H9 (cell line): ENCODE measurements at regions not wholly inside any gene's neighbourhood (a gene's known extent, or its start where the extent isn't known, plus 50 kb on each side); places are given as distances from the start of the nearest gene placed in this dataset.

Experiments used
- DNase-seq: peaks from one replicate; pipeline ENCODE4 v3.0.0-alpha.2; 2017
- H2AFZ ChIP-seq: one replicate; pipeline ENCODE4 v1.6.1; 2013; ENCODE audit warnings: mild to moderate bottlenecking, low read length, control low read depth, moderate library complexity
- H2AK5ac ChIP-seq: 2 replicates; pipeline ENCODE4 v1.6.1; 2013; ENCODE audit warnings: low read length, control low read depth, mixed read lengths; ENCODE audit not compliant: insufficient read length
- H2BK120ac ChIP-seq: one replicate; pipeline ENCODE4 v1.6.1; 2013; ENCODE audit warnings: low read depth, mild to moderate bottlenecking, low read length, control low read depth, inconsistent platforms; ENCODE audit not compliant: poor library complexity, severe bottlenecking
- H2BK12ac ChIP-seq: 2 replicates; pipeline ENCODE4 v1.6.1; 2013; ENCODE audit warnings: low read length, control low read depth, mixed read lengths, low read depth; ENCODE audit not compliant: insufficient read length
- H2BK15ac ChIP-seq: 2 replicates; pipeline ENCODE4 v1.6.1; 2013; ENCODE audit warnings: low read depth, low read length, control low read depth
- H2BK20ac ChIP-seq: one replicate; pipeline ENCODE4 v1.6.1; 2013; ENCODE audit warnings: low read depth, mild to moderate bottlenecking, low read length, control low read depth, inconsistent platforms; ENCODE audit not compliant: poor library complexity, severe bottlenecking
- H2BK5ac ChIP-seq: 2 replicates; pipeline ENCODE4 v1.6.1; 2013; ENCODE audit warnings: low read length, control low read depth, mixed read lengths; ENCODE audit not compliant: insufficient read length
- H3K14ac ChIP-seq: 2 replicates; pipeline ENCODE4 v1.6.1; 2013; ENCODE audit warnings: low read length, control low read depth; ENCODE audit not compliant: insufficient read depth
- H3K18ac ChIP-seq: 2 replicates; pipeline ENCODE4 v1.6.1; 2013; ENCODE audit warnings: low read depth, mild to moderate bottlenecking, mixed read lengths, low read length, control low read depth; ENCODE audit not compliant: insufficient read length
- H3K23ac ChIP-seq: 2 replicates; pipeline ENCODE4 v1.6.1; 2013; ENCODE audit warnings: low read length, control low read depth, mixed read lengths, low read depth; ENCODE audit not compliant: insufficient read length
- H3K23me2 ChIP-seq: 2 replicates; pipeline ENCODE4 v1.6.1; 2013; ENCODE audit warnings: low read depth, mild to moderate bottlenecking, mixed read lengths, low read length, control low read depth; ENCODE audit not compliant: insufficient read length, poor library complexity, severe bottlenecking
- H3K27ac ChIP-seq: 2 replicates; pipeline ENCODE4 v1.5.1; 2013; ENCODE audit warnings: low read length, control low read depth, mixed read lengths, low read depth; ENCODE audit not compliant: insufficient read length
- H3K27me3 ChIP-seq: 2 replicates; pipeline ENCODE4 v1.6.1; 2013; ENCODE audit warnings: low read length, control low read depth, inconsistent platforms; ENCODE audit not compliant: insufficient read depth
- H3K4ac ChIP-seq: 2 replicates; pipeline ENCODE4 v1.6.1; 2013; ENCODE audit warnings: low read depth, mild to moderate bottlenecking, control low read depth, inconsistent platforms, low read length, moderate library complexity
- H3K4me1 ChIP-seq: 2 replicates; pipeline ENCODE4 v1.6.1; 2013; ENCODE audit warnings: low read length, control low read depth, inconsistent platforms; ENCODE audit not compliant: insufficient read depth
- H3K4me2 ChIP-seq: 2 replicates; pipeline ENCODE4 v1.6.1; 2013; ENCODE audit warnings: low read length, control low read depth, mixed read lengths; ENCODE audit not compliant: insufficient read length, insufficient read depth
- H3K56ac ChIP-seq: 2 replicates; pipeline ENCODE4 v1.6.1; 2013; ENCODE audit warnings: low read depth, mild to moderate bottlenecking, mixed read lengths, low read length, control low read depth; ENCODE audit not compliant: insufficient read length
- H3K79me1 ChIP-seq: 2 replicates; pipeline ENCODE4 v1.6.1; 2013; ENCODE audit warnings: low read depth, mild to moderate bottlenecking, moderate library complexity, low read length, control low read depth, inconsistent platforms; ENCODE audit not compliant: insufficient read depth, poor library complexity, severe bottlenecking
- H3K79me2 ChIP-seq: 2 replicates; pipeline ENCODE4 v1.6.1; 2013; ENCODE audit warnings: low read length, control low read depth, inconsistent platforms; ENCODE audit not compliant: insufficient read depth
- H3K9ac ChIP-seq: 2 replicates; pipeline ENCODE4 v1.6.1; 2013; ENCODE audit warnings: low read length, control low read depth, mixed read lengths; ENCODE audit not compliant: insufficient read length; ENCODE audit errors: extremely low read depth
- H3K9me3 ChIP-seq: one replicate; pipeline ENCODE4 v1.6.1; 2013; ENCODE audit warnings: low read depth, low read length, inconsistent platforms; ENCODE audit not compliant: control insufficient read depth
- H3T11ph ChIP-seq: one replicate; pipeline ENCODE4 v1.6.1; 2013; ENCODE audit warnings: mild to moderate bottlenecking, low read length, control low read depth, inconsistent platforms
- H4K20me1 ChIP-seq: one replicate; pipeline ENCODE4 v1.6.1; 2013; ENCODE audit not compliant: control insufficient read depth, insufficient read length, insufficient read depth
- H4K5ac ChIP-seq: 2 replicates; pipeline ENCODE4 v1.6.1; 2013; ENCODE audit warnings: low read depth, mild to moderate bottlenecking, mixed read lengths, low read length, control low read depth; ENCODE audit not compliant: insufficient read length
- H4K8ac ChIP-seq: replicated peaks from 2 replicates; pipeline ENCODE4 v1.6.1; 2013; ENCODE audit warnings: low read length, control low read depth, mixed read lengths, low read depth; ENCODE audit not compliant: insufficient read length
- H4K91ac ChIP-seq: 2 replicates; pipeline ENCODE4 v1.6.1; 2013; ENCODE audit warnings: low read depth, mild to moderate bottlenecking, moderate library complexity, mixed read lengths, low read length, control low read depth; ENCODE audit not compliant: insufficient read length
- H3K27ac Mint-ChIP-seq, 3 experiments: 2 replicates in 2 of 3; 3 replicates in 1 of 3; pipeline ENCODE4 v1.8.0; 2020 to 2021; ENCODE audit warnings: mixed read lengths in 3 of 3, mild to moderate bottlenecking in 1 of 3, moderate library complexity in 1 of 3
- H3K27me3 Mint-ChIP-seq: 2 replicates; pipeline ENCODE4 v1.8.0; 2021; ENCODE audit warnings: low read depth, mild to moderate bottlenecking, moderate library complexity, mixed read lengths
- H3K36me3 Mint-ChIP-seq, 3 experiments: 2 replicates in 2 of 3; 3 replicates in 1 of 3; pipeline ENCODE4 v1.8.0; 2020 to 2021; ENCODE audit warnings: low read depth in 3 of 3, mixed read lengths in 3 of 3; ENCODE audit not compliant: insufficient read depth in 1 of 3
- H3K4me1 Mint-ChIP-seq, 2 experiments: 2 replicates each; pipeline ENCODE4 v1.8.0; 2020; ENCODE audit warnings: mixed read lengths in 2 of 2
- H3K4me3 Mint-ChIP-seq, 2 experiments: 2 replicates in 1 of 2; 3 replicates in 1 of 2; pipeline ENCODE4 v1.8.0; 2020 to 2021; ENCODE audit warnings: mild to moderate bottlenecking in 2 of 2, mixed read lengths in 2 of 2, moderate library complexity in 1 of 2
- H3K9me3 Mint-ChIP-seq, 2 experiments: 2 replicates in 1 of 2; 3 replicates in 1 of 2; pipeline ENCODE4 v1.8.0; 2020; ENCODE audit warnings: mild to moderate bottlenecking in 2 of 2, mixed read lengths in 2 of 2, moderate library complexity in 1 of 2
- TF ChIP-seq, protein P1 (sequence below): fragments of 200-600 bp; sonication (generic); conservative IDR thresholded peaks from 3 replicates; pipeline ENCODE4 v1.8.0; 2021; ENCODE audit warnings: antibody characterized with exemption, mild to moderate bottlenecking

- Histone ChIP-seq H3K23ac (no peak overlapping the region), H3K4me1 (no peaks in the 10 kb centered on the region), H3K27ac (no peak overlapping the region), H2BK5ac (no peak overlapping the region), H3K79me1 (no peaks in the 10 kb centered on the region), H3K56ac (no peak overlapping the region), H4K5ac (no peak overlapping the region), H2BK15ac (no peak overlapping the region), H4K20me1 (no peaks in the 10 kb centered on the region), H3K14ac (no peak overlapping the region), H2BK12ac (no peak overlapping the region), H3K9me3 (no peaks in the 10 kb centered on the region), H2BK20ac (no peak overlapping the region), H4K91ac (no peak overlapping the region), H4K8ac (no peak overlapping the region), H3K79me2 (no peaks in the 10 kb centered on the region), H3K23me2 (no peaks in the 10 kb centered on the region), H2BK120ac (no peak overlapping the region), H3K4ac (no peak overlapping the region), H3K9ac (no peak overlapping the region), H2AK5ac (no peak overlapping the region), H3K4me2 (no peak overlapping the region), H3K27me3 (no peaks in the 10 kb centered on the region), H3K18ac (no peak overlapping the region), H3T11ph (no peak overlapping the region), H2AFZ (no peak overlapping the region)
- Mint-ChIP-seq H3K27me3 (no peaks in the 10 kb centered on the region), H3K27ac (no peak overlapping the region), H3K9me3 (no peaks in the 10 kb centered on the region), H3K4me3 (no peak overlapping the region), H3K36me3 (no peaks in the 10 kb centered on the region), H3K4me1 (peaks cover 0 to 2% of the 10 kb centered on the region in 2 experiments; a peak in 1 of 4 replicates)
- DNase-seq, result no peak
- TF ChIP-seq, protein P1, sequence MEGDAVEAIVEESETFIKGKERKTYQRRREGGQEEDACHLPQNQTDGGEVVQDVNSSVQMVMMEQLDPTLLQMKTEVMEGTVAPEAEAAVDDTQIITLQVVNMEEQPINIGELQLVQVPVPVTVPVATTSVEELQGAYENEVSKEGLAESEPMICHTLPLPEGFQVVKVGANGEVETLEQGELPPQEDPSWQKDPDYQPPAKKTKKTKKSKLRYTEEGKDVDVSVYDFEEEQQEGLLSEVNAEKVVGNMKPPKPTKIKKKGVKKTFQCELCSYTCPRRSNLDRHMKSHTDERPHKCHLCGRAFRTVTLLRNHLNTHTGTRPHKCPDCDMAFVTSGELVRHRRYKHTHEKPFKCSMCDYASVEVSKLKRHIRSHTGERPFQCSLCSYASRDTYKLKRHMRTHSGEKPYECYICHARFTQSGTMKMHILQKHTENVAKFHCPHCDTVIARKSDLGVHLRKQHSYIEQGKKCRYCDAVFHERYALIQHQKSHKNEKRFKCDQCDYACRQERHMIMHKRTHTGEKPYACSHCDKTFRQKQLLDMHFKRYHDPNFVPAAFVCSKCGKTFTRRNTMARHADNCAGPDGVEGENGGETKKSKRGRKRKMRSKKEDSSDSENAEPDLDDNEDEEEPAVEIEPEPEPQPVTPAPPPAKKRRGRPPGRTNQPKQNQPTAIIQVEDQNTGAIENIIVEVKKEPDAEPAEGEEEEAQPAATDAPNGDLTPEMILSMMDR, result no peak
These were observed 797.5 kb upstream of the NRXN1 start for GRCh38 chr2:51829477-51829876.
